K562 (cell line): ENCODE measurements at regions not wholly inside any gene's neighbourhood (a gene's known extent, or its start where the extent isn't known, plus 50 kb on each side); places are given as distances from the start of the nearest gene placed in this dataset.
A peak's percentile ranks its signal among the peaks of the same experiment; 100 is the strongest.

Source experiments
- BCOR ChIP-seq: fragments of 450-650 bp; IDR thresholded peaks from 2 replicates; pipeline ENCODE4 v1.6.1; 2016
- DIDO1 ChIP-seq: fragments of 450-650 bp; IDR thresholded peaks from 2 replicates; pipeline ENCODE4 v1.6.1; 2016; ENCODE audit warnings: low read depth, missing biosample characterization, missing genetic modification characterization
- ETV6 ChIP-seq, 3 experiments: fragments of 150-350 bp in 1 of 3; sonication (generic) in 1 of 3; formaldehyde crosslinking in 1 of 3; IDR thresholded peaks; 2 replicates each; pipeline versions ENCODE4 v1.6.1 to v1.8.0; 2014 to 2022; ENCODE audit warnings: borderline replicate concordance in 2 of 3, low read depth in 2 of 3, antibody characterized with exemption in 1 of 3, low read length in 1 of 3, mild to moderate bottlenecking in 1 of 3, missing genetic modification reagents in 1 of 3
- EWSR1 ChIP-seq: fragments of 450-650 bp; IDR thresholded peaks from 2 replicates; pipeline ENCODE4 v1.6.1; 2018; ENCODE audit warnings: borderline replicate concordance, mild to moderate bottlenecking, low read depth, moderate library complexity; ENCODE audit not compliant: partially characterized antibody
- GABPB2 ChIP-seq: fragments of 250-450 bp; sonication (Bioruptor Pico); conservative IDR thresholded peaks from 2 replicates; pipeline ENCODE4 v1.5.1; 2021; ENCODE audit warnings: mild to moderate bottlenecking
- GTF2F1 ChIP-seq: IDR thresholded peaks from 2 replicates; pipeline ENCODE4 v1.6.1; 2011; ENCODE audit warnings: low read depth, low read length, improper control_type of control experiment
- HOMEZ ChIP-seq: fragments of 250-450 bp; sonication (Bioruptor Pico); IDR thresholded peaks from 2 replicates; pipeline ENCODE4 v1.4.0; 2020; ENCODE audit warnings: mild to moderate bottlenecking, moderate library complexity
- PRDM10 ChIP-seq: fragments of 450-650 bp; IDR thresholded peaks from 2 replicates; pipeline ENCODE4 v1.6.1; 2018; ENCODE audit not compliant: partially characterized antibody
- PTTG1 ChIP-seq: fragments of 450-650 bp; IDR thresholded peaks from 2 replicates; pipeline ENCODE4 v1.6.1; 2016; ENCODE audit warnings: low read depth, mild to moderate bottlenecking, missing genetic modification characterization, missing compliant biosample characterization
- RUNX1 ChIP-seq: sonication (generic); IDR thresholded peaks from 2 replicates; pipeline ENCODE4 v1.6.1; 2016; ENCODE audit warnings: antibody characterized with exemption, low read depth
- SIX5 ChIP-seq, 2 experiments: IDR thresholded peaks; 2 replicates each; pipeline ENCODE4 v1.6.1; 2011; ENCODE audit warnings: low read length in 2 of 2, borderline replicate concordance in 1 of 2, low read depth in 1 of 2, mild to moderate bottlenecking in 1 of 2, moderate library complexity in 1 of 2; ENCODE audit not compliant: insufficient read depth in 1 of 2
- SLC30A9 ChIP-seq: fragments of 250-450 bp; sonication (Bioruptor Pico); IDR thresholded peaks from 2 replicates; pipeline ENCODE4 v1.8.0; 2022; ENCODE audit warnings: mild to moderate bottlenecking, moderate library complexity
- SREBF2 ChIP-seq: sonication (generic); formaldehyde crosslinking; IDR thresholded peaks from 2 replicates; pipeline ENCODE4 v1.4.0; 2020; ENCODE audit warnings: mild to moderate bottlenecking, missing genetic modification reagents
- ZC3H11A ChIP-seq: IDR thresholded peaks from 2 replicates; pipeline ENCODE4 v1.6.1; 2012; ENCODE audit warnings: low read depth, low read length, improper control_type of control experiment
- ZEB2 ChIP-seq: fragments of 450-650 bp; IDR thresholded peaks from 2 replicates; pipeline ENCODE4 v1.6.1; 2016
- ZNF146 ChIP-seq: IDR thresholded peaks from one replicate; pipeline ENCODE4 v1.6.1; 2018; ENCODE audit warnings: missing compliant biosample characterization; ENCODE audit not compliant: unreplicated experiment
- ZNF184 ChIP-seq: sonication (generic); formaldehyde crosslinking; IDR thresholded peaks from 2 replicates; pipeline ENCODE4 v1.5.0; 2020; ENCODE audit warnings: missing genetic modification reagents
- ZNF232 ChIP-seq: sonication (generic); formaldehyde crosslinking; IDR thresholded peaks from 2 replicates; pipeline ENCODE4 v1.8.0; 2022; ENCODE audit warnings: mild to moderate bottlenecking, missing genetic modification reagents
- ZNF395 ChIP-seq: fragments of 200-800 bp; sonication (Bioruptor generic); IDR thresholded peaks from 2 replicates; pipeline ENCODE4 v1.6.1; 2017; ENCODE audit warnings: missing genetic modification characterization, missing compliant biosample characterization
- ZNF41 ChIP-seq: fragments of 250-450 bp; sonication (Bioruptor Pico); conservative IDR thresholded peaks from 2 replicates; pipeline ENCODE4 v1.4.0; 2020; ENCODE audit warnings: mild to moderate bottlenecking
- ZNF830 ChIP-seq: fragments of 250-450 bp; sonication (Bioruptor Pico); IDR thresholded peaks from 2 replicates; pipeline ENCODE4 v1.5.0; 2021; ENCODE audit warnings: mild to moderate bottlenecking

- TF ChIP-seq HOMEZ (CRISPR knock-in tag) (0 out of 2 replicates have a peak, but pooled peaks have one; percentile 68), GTF2F1 (no peak), ZC3H11A (no peak), ZNF830 (CRISPR knock-in tag) (peak; percentile 89; the same call in 1 of the 2 replicates), ZNF395 (CRISPR knock-in tag) (peak; percentile 100), ZEB2 (no peak), SLC30A9 (CRISPR knock-in tag) (no peak), DIDO1 (tag) (peak; percentile 87), ZNF146 (CRISPR knock-in tag) (no peak), ZNF232 (CRISPR knock-in tag) (no peak), ZNF184 (no peak), SIX5 (IDR thresholded peaks at IDR 0.05; ENCODE audit: borderline replicate concordance in 1 of 2, insufficient read depth in 1 of 2, low read depth in 1 of 2, low read length in 2 of 2) (no peak), BCOR (no peak), EWSR1 (no peak), ETV6 (IDR thresholded peaks at IDR 0.05; ENCODE audit: borderline replicate concordance in 1 of 2, low read depth in 2 of 2, low read length in 1 of 2) (no peak), ETV6 (CRISPR knock-in tag; IDR thresholded peaks at IDR 0.05; ENCODE audit: borderline replicate concordance) (no peak), ZNF41 (peak; percentile 98), PTTG1 (peak; percentile 97), GABPB2 (CRISPR knock-in tag) (0 out of 2 replicates have a peak, but pooled peaks have one; percentile 44), RUNX1 (no peak), SREBF2 (CRISPR knock-in tag) (no peak), PRDM10 (no peak)
Measured at GRCh38 chr15:67900621-67901147, 60.8 kb upstream of the RNU6-1 start (continued).
